SH-SY5Y (cell line): ENCODE measurements at regions not wholly inside any gene's neighbourhood (a gene's known extent, or its start where the extent isn't known, plus 50 kb on each side); places are given as distances from the start of the nearest gene placed in this dataset.

Source experiments
- GATA2 ChIP-seq: IDR thresholded peaks from 2 replicates; pipeline ENCODE4 v1.6.1; 2011; ENCODE audit warnings: mild to moderate bottlenecking, low read depth, low read length
- GATA3 ChIP-seq: IDR thresholded peaks from 2 replicates; pipeline ENCODE4 v1.6.1; 2011; ENCODE audit warnings: low read depth, mild to moderate bottlenecking, low read length, moderate library complexity

- TF ChIP-seq GATA3 (no peak), GATA2 (no peak)
Measured at GRCh38 chr11:70608568-70609470, 210.5 kb downstream of the CTTN start.

GRCh38 chr11:70610566-70611565, 212.5 kb downstream of the CTTN start:
- TF ChIP-seq GATA3 (no peak), GATA2 (no peak)

GRCh38 chr11:70611821-70612220, 213.5 kb downstream of the CTTN start:
- TF ChIP-seq GATA3 (no peak), GATA2 (no peak)

GRCh38 chr11:70612459-70613141, 214.3 kb downstream of the CTTN start:
- no peak for TF ChIP-seq GATA3
- TF ChIP-seq GATA2, result no peak

GRCh38 chr11:70614034-70614681, 215.8 kb downstream of the CTTN start:
- TF ChIP-seq GATA3, result no peak
- TF ChIP-seq GATA2, result no peak

- TF ChIP-seq GATA3 (no peak), GATA2 (no peak)
Measured at GRCh38 chr11:70615036-70615875, 216.9 kb downstream of the CTTN start.

- TF ChIP-seq GATA2 (no peak), GATA3 (no peak)
Measured at GRCh38 chr11:70616317-70616716, 218.0 kb downstream of the CTTN start.

- no peak for TF ChIP-seq GATA2
- no peak for TF ChIP-seq GATA3
Measured at GRCh38 chr11:70616938-70617654, 218.8 kb downstream of the CTTN start.

- TF ChIP-seq GATA3, result no peak
- TF ChIP-seq GATA2, result no peak
Measured at GRCh38 chr11:70618431-70619101, 220.2 kb downstream of the CTTN start.

- TF ChIP-seq GATA2 (no peak), GATA3 (no peak)
Measured at GRCh38 chr11:70619591-70619990, 221.3 kb downstream of the CTTN start.

GRCh38 chr11:70620510-70621184, 222.3 kb downstream of the CTTN start:
- TF ChIP-seq GATA2 (no peak), GATA3 (no peak)
